Osteoblast (primary cell): ENCODE measurements at regions not wholly inside any gene's neighbourhood (a gene's known extent, or its start where the extent isn't known, plus 50 kb on each side); places are given as distances from the start of the nearest gene placed in this dataset.

ENCODE experiments used
- DNase-seq: peaks from one replicate; pipeline ENCODE4 v3.0.0; 2011; ENCODE audit warnings: low spot score, mixed read lengths; ENCODE audit not compliant: insufficient read length; ENCODE audit errors: missing footprints
- H2AFZ ChIP-seq: 2 replicates; pipeline ENCODE4 v1.6.0; 2011; ENCODE audit warnings: mild to moderate bottlenecking, low read length
- H3K27ac ChIP-seq: 2 replicates; pipeline ENCODE4 v1.5.1; 2011; ENCODE audit warnings: mild to moderate bottlenecking, low read depth, low read length, moderate library complexity
- H3K27me3 ChIP-seq: 2 replicates; pipeline ENCODE4 v1.6.0; 2012; ENCODE audit warnings: mild to moderate bottlenecking, control low read depth, inconsistent platforms, low read length, moderate library complexity; ENCODE audit not compliant: insufficient read depth
- H3K36me3 ChIP-seq: 2 replicates; pipeline ENCODE4 v1.5.1; 2011; ENCODE audit warnings: mild to moderate bottlenecking, low read length, control low read depth, moderate library complexity; ENCODE audit not compliant: insufficient read depth
- H3K4me1 ChIP-seq: 2 replicates; pipeline ENCODE4 v1.5.1; 2011; ENCODE audit warnings: mild to moderate bottlenecking, low read length, control low read depth, moderate library complexity; ENCODE audit not compliant: insufficient read depth
- H3K4me2 ChIP-seq: 2 replicates; pipeline ENCODE4 v1.6.0; 2011; ENCODE audit warnings: mild to moderate bottlenecking, low read length; ENCODE audit not compliant: insufficient read depth
- H3K4me3 ChIP-seq: fragments of 200-600 bp; sonication (generic); 3 replicates; pipeline ENCODE4 v1.5.1; 2012; ENCODE audit warnings: mild to moderate bottlenecking, low read length, inconsistent platforms; ENCODE audit not compliant: insufficient read depth
- H3K79me2 ChIP-seq: 2 replicates; pipeline ENCODE4 v1.6.0; 2012; ENCODE audit warnings: mild to moderate bottlenecking, low read length, control low read depth, inconsistent platforms; ENCODE audit not compliant: insufficient read depth
- H3K9me3 ChIP-seq: 2 replicates; pipeline ENCODE4 v1.5.1; 2011; ENCODE audit warnings: low read depth, low read length, control low read depth
- H4K20me1 ChIP-seq: 2 replicates; pipeline ENCODE4 v1.6.0; 2012; ENCODE audit warnings: mild to moderate bottlenecking, low read length, control low read depth; ENCODE audit not compliant: insufficient read depth
- CTCF ChIP-seq: IDR thresholded peaks from 2 replicates; pipeline ENCODE4 v1.5.1; 2011; ENCODE audit warnings: mild to moderate bottlenecking, low read depth, low read length, moderate library complexity; ENCODE audit errors: extremely low read depth

GRCh38 chr10:131399981-131400380 lies 88.5 kb upstream of the TCERG1L start:
- H3K79me2 ChIP-seq: no peaks in the 10 kb centered on the region
- no peak for DNase-seq
- H3K4me2 ChIP-seq: no peak overlapping the region
- H3K27ac ChIP-seq: no peak overlapping the region
- H3K27me3 ChIP-seq: no peaks in the 10 kb centered on the region
- H2AFZ ChIP-seq: no peak overlapping the region
- no peaks in the 10 kb centered on the region for H3K4me1 ChIP-seq
- no peaks in the 10 kb centered on the region for H3K36me3 ChIP-seq
- no peak overlapping the region for H3K4me3 ChIP-seq
- H3K9me3 ChIP-seq: no peaks in the 10 kb centered on the region
- no peak for TF ChIP-seq CTCF
- H4K20me1 ChIP-seq: no peaks in the 10 kb centered on the region

GRCh38 chr10:131400513-131400912 lies 89.0 kb upstream of the TCERG1L start:
- peak; percentile 32 for DNase-seq
- Histone ChIP-seq H3K27me3 (no peaks in the 10 kb centered on the region), H3K27ac (no peak overlapping the region), H3K4me1 (no peaks in the 10 kb centered on the region), H3K9me3 (no peaks in the 10 kb centered on the region), H3K4me3 (no peak overlapping the region), H2AFZ (no peak overlapping the region), H3K36me3 (no peaks in the 10 kb centered on the region), H3K4me2 (no peak overlapping the region), H3K79me2 (no peaks in the 10 kb centered on the region), H4K20me1 (no peaks in the 10 kb centered on the region)
- TF ChIP-seq CTCF: no peak

- Histone ChIP-seq H3K4me2 (no peak overlapping the region), H3K36me3 (no peaks in the 10 kb centered on the region), H3K27me3 (no peaks in the 10 kb centered on the region), H3K9me3 (peaks cover 4% of the 10 kb centered on the region), H4K20me1 (no peaks in the 10 kb centered on the region), H2AFZ (no peak overlapping the region), H3K27ac (no peak overlapping the region), H3K4me1 (no peaks in the 10 kb centered on the region), H3K4me3 (no peak overlapping the region), H3K79me2 (no peaks in the 10 kb centered on the region)
- no peak for TF ChIP-seq CTCF
- DNase-seq: peak; percentile 21
Measured at GRCh38 chr10:131402771-131403650, 91.5 kb upstream of the TCERG1L start.

GRCh38 chr10:131403936-131404335 lies 92.4 kb upstream of the TCERG1L start:
- Histone ChIP-seq H2AFZ (no peak overlapping the region), H3K79me2 (no peaks in the 10 kb centered on the region), H4K20me1 (no peaks in the 10 kb centered on the region), H3K36me3 (no peaks in the 10 kb centered on the region), H3K4me1 (no peaks in the 10 kb centered on the region), H3K4me2 (no peak overlapping the region), H3K27me3 (no peaks in the 10 kb centered on the region), H3K4me3 (no peak overlapping the region), H3K9me3 (peaks cover 4% of the 10 kb centered on the region), H3K27ac (no peak overlapping the region)
- DNase-seq: peak; percentile 37
- TF ChIP-seq CTCF: no peak
